A673 (cell line): ENCODE measurements at regions not wholly inside any gene's neighbourhood (a gene's known extent, or its start where the extent isn't known, plus 50 kb on each side); places are given as distances from the start of the nearest gene placed in this dataset.
"Not testable (repeated sequence)": the region's sequence is repeated elsewhere in the genome, so short reads cannot be mapped to it uniquely, and the experiment has no call there.

Experiments used
- BruUV-seq: library from RNA; stranded (reverse); fragments of 400-500 nt; replicated peaks from 2 replicates; lab custom pipeline; 2021; lab: Mats Ljungman, UMichigan
- CTCF ChIA-PET: fragments of 300-600 bp; sonication (Branson Sonifier 250); formaldehyde crosslinking; loops from one replicate; lab custom pipeline; 2022; ENCODE audit warnings: antibody characterized with exemption; lab: Charles Lee
- POLR2A ChIA-PET: fragments of 300-600 bp; sonication (Branson Sonifier 250); formaldehyde crosslinking; loops from one replicate; lab custom pipeline; 2022; ENCODE audit warnings: antibody characterized with exemption; ENCODE audit not compliant: low non-redundant PET; lab: Charles Lee
- DNase-seq: peaks from one replicate; pipeline ENCODE4 v3.0.0-alpha.2; 2015; ENCODE audit warnings: low spot score
- H3K27ac ChIP-seq: fragments of 200-600 bp; sonication (generic); 2 replicates; pipeline ENCODE4 v1.5.1; 2016; ENCODE audit warnings: mixed run types, low read depth, mild to moderate bottlenecking, mixed read lengths, antibody characterized with exemption, low read length; ENCODE audit not compliant: poor library complexity, severe bottlenecking
- H3K27me3 ChIP-seq: fragments of 200-600 bp; sonication (generic); replicated peaks from 2 replicates; pipeline ENCODE4 v1.6.1; 2017; ENCODE audit warnings: mixed run types, low read depth, mild to moderate bottlenecking, mixed read lengths, antibody characterized with exemption, low read length; ENCODE audit not compliant: insufficient read depth, poor library complexity
- H3K36me3 ChIP-seq: fragments of 200-600 bp; sonication (generic); 2 replicates; pipeline ENCODE4 v1.6.1; 2016; ENCODE audit warnings: mixed run types, mild to moderate bottlenecking, mixed read lengths, antibody characterized with exemption, low read length; ENCODE audit not compliant: insufficient read depth, poor library complexity, severe bottlenecking
- H3K4me1 ChIP-seq: fragments of 200-600 bp; sonication (generic); 2 replicates; pipeline ENCODE4 v1.6.1; 2017; ENCODE audit warnings: mixed run types, mild to moderate bottlenecking, mixed read lengths, antibody characterized with exemption, low read length; ENCODE audit not compliant: insufficient read depth, poor library complexity, severe bottlenecking
- H3K4me3 ChIP-seq: fragments of 200-600 bp; sonication (generic); 2 replicates; pipeline ENCODE4 v1.5.1; 2016; ENCODE audit warnings: low read depth, mixed run types, mild to moderate bottlenecking, mixed read lengths, low read length; ENCODE audit not compliant: poor library complexity, severe bottlenecking
- H3K9me3 ChIP-seq: fragments of 200-600 bp; sonication (generic); 2 replicates; pipeline ENCODE4 v1.6.1; 2016; ENCODE audit warnings: mixed run types, low read depth, mild to moderate bottlenecking, mixed read lengths, antibody characterized with exemption, low read length; ENCODE audit not compliant: poor library complexity, severe bottlenecking
- CTCF ChIP-seq: fragments of 300-800, 200-600 bp; sonication (generic); conservative IDR thresholded peaks from 2 replicates; pipeline ENCODE4 v1.5.1; 2017; ENCODE audit warnings: low read depth, mild to moderate bottlenecking, antibody characterized with exemption, low read length, moderate library complexity, mixed read lengths
- EZH2 ChIP-seq: fragments of 200-600 bp; sonication (generic); IDR thresholded peaks from 2 replicates; pipeline ENCODE4 v1.6.1; 2017; ENCODE audit warnings: borderline replicate concordance, low read depth, mild to moderate bottlenecking, mixed read lengths, antibody characterized with exemption, low read length; ENCODE audit not compliant: poor library complexity, severe bottlenecking
- intact Hi-C: fragments of 100-400 bp; cut with micrococcal nuclease; formaldehyde crosslinking; loops from one replicate; pipeline ENCODE4 v1.10.0; 2022; ENCODE audit not compliant: unreplicated experiment

DNA sequence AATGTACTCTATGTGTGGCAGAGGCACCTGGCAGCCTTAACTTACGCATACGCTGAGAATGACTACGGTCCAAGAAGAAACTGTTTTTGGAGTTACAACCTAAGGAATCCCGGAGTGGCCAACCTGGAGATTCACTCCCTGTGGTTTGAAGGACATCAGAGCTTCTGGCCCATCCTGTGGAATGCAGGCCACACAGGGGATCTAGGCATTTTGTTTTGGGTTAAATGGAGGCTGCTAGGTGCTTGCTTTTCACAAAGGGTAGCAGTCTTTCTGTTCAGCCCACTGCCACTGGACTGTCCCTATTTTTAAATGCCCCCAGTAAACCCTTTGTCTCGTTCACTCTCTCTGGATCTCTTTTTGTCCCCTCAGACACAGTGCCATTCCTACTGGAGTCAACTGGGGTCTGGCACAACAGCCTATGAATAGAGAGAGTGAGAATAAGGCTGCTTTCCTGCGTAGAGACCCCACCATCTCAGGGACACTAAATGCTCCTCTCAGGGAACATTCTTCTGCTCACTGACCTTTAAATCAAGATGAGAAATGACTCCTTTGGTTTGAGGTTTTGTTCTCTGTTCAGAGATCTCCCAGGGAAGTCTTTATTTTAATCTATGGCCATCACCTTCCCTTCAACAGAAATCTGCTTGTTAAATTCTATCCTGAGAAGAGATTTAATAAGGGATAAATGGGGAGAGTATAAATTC lies 124.9 kb downstream of the B3GNT2 start:
- ChIA-PET POLR2A (no interaction called here), CTCF (no interaction called here)
- Histone ChIP-seq H3K36me3 (no peaks in the 10 kb centered on the region), H3K27me3 (no peaks in the 10 kb centered on the region), H3K4me3 (no peak overlapping the region), H3K4me1 (no peaks in the 10 kb centered on the region), H3K27ac (no peak overlapping the region), H3K9me3 (no peaks in the 10 kb centered on the region)
- intact Hi-C loops: no loop called here
- no TSS peak for BruUV-seq
- no peak for DNase-seq
- TF ChIP-seq EZH2 (no peak), CTCF (no peak)

DNA sequence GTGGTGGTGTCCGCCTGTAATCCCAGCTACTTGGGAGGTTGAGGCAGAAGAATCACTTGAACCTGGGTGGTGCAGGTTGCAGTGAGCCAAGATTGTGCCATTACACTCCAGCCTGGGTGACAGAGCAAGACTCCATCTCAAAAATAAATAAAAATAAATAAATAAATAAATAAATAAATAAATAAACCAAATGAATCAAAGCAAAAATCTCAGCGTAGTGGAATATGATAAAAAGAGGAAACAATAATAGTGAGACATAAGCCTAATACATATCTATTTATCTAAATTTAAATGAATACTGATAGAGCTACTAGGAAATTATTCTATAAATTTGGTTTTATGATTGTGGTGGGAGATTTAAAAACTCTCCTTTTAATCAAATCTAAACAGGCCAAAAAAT lies 124.2 kb downstream of the B3GNT2 start:
- DNase-seq, BruUV-seq, H3K27me3 ChIP-seq, CTCF ChIA-PET, H3K36me3 ChIP-seq, intact Hi-C loops, H3K4me1 ChIP-seq, H3K27ac ChIP-seq, POLR2A ChIA-PET, H3K4me3 ChIP-seq, H3K9me3 ChIP-seq: not testable (repeated sequence)

DNA sequence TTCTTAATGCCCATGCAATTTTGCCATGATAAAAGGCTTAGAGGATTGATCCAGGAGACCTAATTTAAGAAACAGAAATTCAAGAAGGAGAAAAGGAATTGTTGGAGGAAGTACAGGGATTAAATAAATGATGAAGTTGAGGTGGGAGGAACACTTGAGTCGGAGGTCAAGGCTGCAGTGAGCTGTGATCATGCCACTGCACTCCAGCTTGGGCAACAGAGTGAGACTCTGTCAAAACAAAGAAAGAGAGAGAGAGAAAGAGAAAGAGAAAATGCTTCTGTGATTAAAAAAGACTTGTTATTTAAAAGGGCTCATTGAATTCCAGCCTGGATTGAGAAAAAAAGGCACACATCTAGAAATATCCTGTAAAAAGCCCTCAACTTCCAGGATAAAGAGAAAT lies 123.2 kb downstream of the B3GNT2 start:
- intact Hi-C loops: no loop called here
- BruUV-seq: no TSS peak
- Histone ChIP-seq H3K36me3 (no peaks in the 10 kb centered on the region), H3K9me3 (no peaks in the 10 kb centered on the region), H3K27me3 (no peaks in the 10 kb centered on the region), H3K4me1 (no peaks in the 10 kb centered on the region), H3K4me3 (no peak overlapping the region), H3K27ac (no peak overlapping the region)
- no peak for DNase-seq
- CTCF ChIA-PET: no interaction called here
- POLR2A ChIA-PET: no interaction called here
- TF ChIP-seq CTCF (no peak), EZH2 (no peak)

DNA sequence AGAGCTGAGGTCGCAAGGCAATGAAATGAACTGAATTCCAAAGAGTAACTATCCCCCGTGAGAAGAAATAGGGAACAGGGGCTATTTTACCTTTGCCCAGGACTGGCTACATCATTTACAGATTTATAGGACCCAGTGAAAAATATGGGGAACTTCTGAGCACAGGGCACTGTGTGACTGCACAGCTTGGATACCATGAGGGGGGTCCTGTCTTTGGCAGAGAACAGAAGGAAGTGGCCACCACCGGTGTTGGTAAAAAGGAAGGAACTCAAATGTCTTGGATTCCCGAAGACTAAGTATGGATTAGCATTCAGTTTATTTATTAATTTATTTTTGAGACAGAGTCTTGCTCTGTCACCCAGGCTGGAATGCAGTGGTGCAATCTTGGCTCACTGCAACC lies 119.6 kb downstream of the B3GNT2 start:
- H3K9me3 ChIP-seq: no peaks in the 10 kb centered on the region
- H3K4me3 ChIP-seq: no peak overlapping the region
- TF ChIP-seq EZH2 (no peak), CTCF (no peak)
- no TSS peak for BruUV-seq
- ChIA-PET POLR2A (no interaction called here), CTCF (no interaction called here)
- no peaks in the 10 kb centered on the region for H3K36me3 ChIP-seq
- no peak for DNase-seq
- intact Hi-C loops: no loop called here
- no peak overlapping the region for H3K27ac ChIP-seq
- no peaks in the 10 kb centered on the region for H3K4me1 ChIP-seq
- H3K27me3 ChIP-seq: no peaks in the 10 kb centered on the region
